Parathyroid adenoma (tissue), 2 donors: ENCODE measurements at regions not wholly inside any gene's neighbourhood (a gene's known extent, or its start where the extent isn't known, plus 50 kb on each side); places are given as distances from the start of the nearest gene placed in this dataset.

Experiments
- H2AFZ ChIP-seq: fragments of 300-600 bp; sonication (generic); one replicate; pipeline ENCODE4 v1.7.0; 2017; ENCODE audit warnings: antibody characterized with exemption, mild to moderate bottlenecking
- H3K27ac ChIP-seq: fragments of 300-600 bp; sonication (generic); one replicate; pipeline ENCODE4 v1.7.0; 2017
- H3K27me3 ChIP-seq: fragments of 300-600 bp; sonication (generic); one replicate; pipeline ENCODE4 v1.7.0; 2017; ENCODE audit warnings: low read length; ENCODE audit not compliant: control insufficient read depth, insufficient read depth
- H3K36me3 ChIP-seq: fragments of 300-600 bp; sonication (generic); one replicate; pipeline ENCODE4 v1.7.0; 2017; ENCODE audit warnings: low read length; ENCODE audit not compliant: control insufficient read depth, insufficient read depth
- H3K4me1 ChIP-seq: fragments of 300-600 bp; sonication (generic); one replicate; pipeline ENCODE4 v1.7.0; 2017; ENCODE audit warnings: control low read depth
- H3K4me2 ChIP-seq: fragments of 300-600 bp; sonication (generic); one replicate; pipeline ENCODE4 v1.7.0; 2017; ENCODE audit warnings: low read length
- H3K4me3 ChIP-seq: fragments of 300-600 bp; sonication (generic); one replicate; pipeline ENCODE4 v1.7.0; 2017; ENCODE audit warnings: low read depth, low read length
- H3K79me2 ChIP-seq: fragments of 300-600 bp; sonication (generic); one replicate; pipeline ENCODE4 v1.7.0; 2017; ENCODE audit warnings: control low read depth
- H3K9ac ChIP-seq: fragments of 300-600 bp; sonication (generic); one replicate; pipeline ENCODE4 v1.7.0; 2017; ENCODE audit warnings: mild to moderate bottlenecking
- H3K9me3 ChIP-seq: fragments of 300-600 bp; sonication (generic); one replicate; pipeline ENCODE4 v1.7.0; 2017; ENCODE audit warnings: low read length; ENCODE audit not compliant: control insufficient read depth
- CTCF ChIP-seq: fragments of 300-600 bp; sonication (generic); IDR thresholded peaks from one replicate; pipeline ENCODE4 v1.7.0; 2017; ENCODE audit warnings: antibody characterized with exemption, mild to moderate bottlenecking
- donor health status: primary hyperparathyroidism.

GRCh38 chr16:85319208-85319983, 207.1 kb upstream of the CIBAR2 start:
- Histone ChIP-seq H3K9ac (no peak overlapping the region), H3K36me3 (no peaks in the 10 kb centered on the region), H3K27me3 (no peaks in the 10 kb centered on the region), H3K9me3 (no peaks in the 10 kb centered on the region), H3K27ac (no peak overlapping the region), H3K4me3 (no peak overlapping the region), H3K4me2 (no peak overlapping the region), H3K79me2 (peaks cover 20% of the 10 kb centered on the region), H2AFZ (no peak overlapping the region), H3K4me1 (no peaks in the 10 kb centered on the region)
- TF ChIP-seq CTCF: no peak

GRCh38 chr16:85319984-85320440, 207.7 kb upstream of the CIBAR2 start:
- Histone ChIP-seq H3K27me3 (no peaks in the 10 kb centered on the region), H3K36me3 (no peaks in the 10 kb centered on the region), H2AFZ (no peak overlapping the region), H3K9ac (no peak overlapping the region), H3K4me2 (no peak overlapping the region), H3K79me2 (peaks cover 17% of the 10 kb centered on the region), H3K4me3 (no peak overlapping the region), H3K9me3 (no peaks in the 10 kb centered on the region), H3K27ac (no peak overlapping the region), H3K4me1 (no peaks in the 10 kb centered on the region)
- no peak for TF ChIP-seq CTCF

- Histone ChIP-seq H3K27me3 (no peaks in the 10 kb centered on the region), H3K27ac (peak overlapping the region; percentile 5), H3K4me3 (no peak overlapping the region), H3K9ac (no peak overlapping the region), H3K36me3 (no peaks in the 10 kb centered on the region), H3K4me2 (no peak overlapping the region), H2AFZ (no peak overlapping the region), H3K4me1 (no peaks in the 10 kb centered on the region), H3K9me3 (no peaks in the 10 kb centered on the region), H3K79me2 (peaks cover 18% of the 10 kb centered on the region)
- no peak for TF ChIP-seq CTCF
Observed at GRCh38 chr16:85320677-85321385, 208.6 kb upstream of the CIBAR2 start.

GRCh38 chr16:85321509-85322271, 209.4 kb upstream of the CIBAR2 start:
- no peak overlapping the region for H3K9ac ChIP-seq
- peak overlapping the region; percentile 59 for H2AFZ ChIP-seq
- no peaks in the 10 kb centered on the region for H3K36me3 ChIP-seq
- H3K27ac ChIP-seq: peak overlapping the region; percentile 40
- peaks cover 21% of the 10 kb centered on the region for H3K79me2 ChIP-seq
- no peaks in the 10 kb centered on the region for H3K27me3 ChIP-seq
- no peaks in the 10 kb centered on the region for H3K4me1 ChIP-seq
- no peak for TF ChIP-seq CTCF
- no peak overlapping the region for H3K4me3 ChIP-seq
- no peaks in the 10 kb centered on the region for H3K9me3 ChIP-seq
- peak overlapping the region; percentile 62 for H3K4me2 ChIP-seq
